HG03097 (cell line): ENCODE measurements at regions not wholly inside any gene's neighbourhood (a gene's known extent, or its start where the extent isn't known, plus 50 kb on each side); places are given as distances from the start of the nearest gene placed in this dataset.

Source experiments
- ATAC-seq: cut with Tn5 transposase; IDR thresholded peaks from one replicate; pipeline ENCODE4 v1.9.1; 2021; ENCODE audit not compliant: unreplicated experiment, low FRiP score

DNA sequence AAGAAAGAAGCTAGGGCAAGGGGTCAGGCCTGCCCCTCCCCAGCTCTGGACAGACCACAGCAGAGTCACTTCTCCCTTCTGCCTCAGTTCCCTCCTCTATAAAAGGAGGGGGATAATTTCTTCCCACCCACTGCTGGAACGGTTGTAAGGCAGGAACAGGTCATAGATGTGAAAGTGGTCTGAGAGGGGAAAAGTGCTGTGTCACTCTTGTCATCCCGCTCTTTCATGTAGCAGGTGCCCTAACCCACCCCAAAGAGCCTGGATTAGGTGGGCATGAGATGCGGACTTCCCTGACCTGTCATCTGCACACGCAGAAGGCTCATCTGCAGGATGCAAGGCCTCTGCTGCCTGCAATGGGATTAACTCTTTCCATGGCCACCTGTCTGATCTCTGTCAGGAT lies 218.2 kb upstream of the LRFN2 start:
- no peak for ATAC-seq

GRCh38 chr6:40804905-40805304 lies 217.7 kb upstream of the LRFN2 start:
- no peak for ATAC-seq

GRCh38 chr6:40803897-40804702 lies 216.9 kb upstream of the LRFN2 start:
- no peak for ATAC-seq

DNA sequence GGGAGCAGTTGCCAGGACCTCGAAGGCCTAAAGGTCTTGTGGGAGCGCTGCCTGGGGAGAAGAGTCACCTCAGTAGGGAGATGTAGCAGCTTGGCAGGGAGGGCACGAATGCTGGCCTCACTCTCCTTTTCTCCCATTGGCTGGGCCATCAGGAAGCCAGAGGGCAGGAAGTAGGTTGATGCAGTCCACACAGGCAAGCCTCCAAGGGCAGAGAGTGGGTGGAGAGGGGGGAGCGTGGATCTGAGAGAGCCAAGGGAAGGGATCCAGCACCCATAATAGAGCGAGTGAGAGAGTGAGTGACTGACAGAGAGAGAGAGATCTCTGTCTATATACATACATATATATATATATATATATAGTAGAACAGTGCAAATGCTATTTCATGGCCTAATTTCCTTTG lies 215.3 kb upstream of the LRFN2 start:
- ATAC-seq: no peak

DNA sequence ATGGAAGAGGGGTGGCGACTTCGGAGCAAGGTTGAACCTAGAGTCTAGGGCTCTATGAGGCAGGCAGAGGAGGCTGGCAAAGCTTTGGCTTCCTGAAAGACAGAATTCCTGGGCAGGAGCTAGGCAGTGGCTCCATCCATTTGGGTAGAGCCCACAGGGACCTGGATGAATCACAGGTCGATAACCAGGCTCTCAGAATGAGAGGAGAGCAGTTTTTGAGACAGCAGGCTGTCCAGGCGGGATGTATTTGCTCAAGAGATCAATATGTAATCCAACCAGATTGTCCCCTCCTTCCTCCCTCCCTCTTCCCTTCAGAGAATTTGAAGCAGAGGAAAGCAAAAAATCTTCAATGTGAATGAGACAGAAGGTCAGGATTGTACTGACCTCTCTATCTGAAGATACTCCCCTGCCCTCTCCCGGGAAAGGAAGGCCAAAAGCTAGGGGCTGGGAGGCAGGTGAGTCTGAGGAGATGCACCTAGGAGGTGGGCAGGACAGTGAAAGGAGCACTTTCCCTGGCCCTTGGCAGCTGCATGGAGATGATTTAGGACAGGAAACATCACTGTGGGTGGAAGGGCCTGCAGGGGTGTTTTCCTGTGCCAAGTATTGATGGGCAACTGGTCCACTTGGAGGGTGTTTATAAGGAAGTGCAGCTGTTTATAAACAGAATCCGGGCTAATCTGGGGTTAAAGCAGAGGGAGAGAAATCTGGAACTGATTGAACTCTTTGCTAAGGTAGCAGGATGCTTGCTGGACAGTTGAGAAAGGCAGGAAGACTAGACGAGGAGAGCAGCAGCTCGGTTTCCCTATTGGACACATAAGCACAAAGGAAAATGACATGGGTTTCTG lies 212.4 kb upstream of the LRFN2 start:
- no peak for ATAC-seq

GRCh38 chr6:40798069-40798770 lies 211.1 kb upstream of the LRFN2 start:
- ATAC-seq: no peak

GRCh38 chr6:40796260-40797221 lies 209.4 kb upstream of the LRFN2 start:
- no peak for ATAC-seq

GRCh38 chr6:40794586-40794985 lies 207.4 kb upstream of the LRFN2 start:
- ATAC-seq: no peak

- ATAC-seq: no peak
These were observed 205.0 kb upstream of the LRFN2 start for GRCh38 chr6:40792183-40792582.

GRCh38 chr6:40791004-40791403 lies 203.8 kb upstream of the LRFN2 start:
- ATAC-seq: no peak

- no peak for ATAC-seq
These were observed 201.8 kb upstream of the LRFN2 start for GRCh38 chr6:40788661-40789655.

- ATAC-seq: no peak
These were observed 195.2 kb upstream of the LRFN2 start for GRCh38 chr6:40782355-40782754.

- no peak for ATAC-seq
These were observed 193.5 kb upstream of the LRFN2 start for GRCh38 chr6:40780637-40781036.

DNA sequence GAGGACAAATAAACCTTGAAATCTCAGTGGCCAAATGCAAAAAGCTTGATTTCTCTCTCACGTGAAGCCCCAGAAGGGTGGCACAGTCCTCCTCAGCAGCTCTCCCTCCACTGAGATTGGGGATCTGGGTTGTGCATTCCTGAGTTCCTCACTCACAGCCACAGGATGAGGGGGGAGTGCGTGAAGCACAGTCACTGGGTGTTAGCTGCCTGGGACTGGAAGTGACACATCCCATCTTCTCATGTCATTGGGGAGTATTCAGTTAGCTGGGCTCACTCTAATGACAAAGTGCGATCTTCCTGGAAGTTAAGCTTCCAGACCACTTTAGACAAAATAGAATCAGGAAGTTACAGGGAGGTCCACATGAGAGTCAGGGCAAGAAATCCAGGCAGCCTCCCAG lies 192.2 kb upstream of the LRFN2 start:
- ATAC-seq: no peak

GRCh38 chr6:40778918-40779317 lies 191.8 kb upstream of the LRFN2 start:
- ATAC-seq: no peak

GRCh38 chr6:40778196-40778595 lies 191.0 kb upstream of the LRFN2 start:
- no peak for ATAC-seq

DNA sequence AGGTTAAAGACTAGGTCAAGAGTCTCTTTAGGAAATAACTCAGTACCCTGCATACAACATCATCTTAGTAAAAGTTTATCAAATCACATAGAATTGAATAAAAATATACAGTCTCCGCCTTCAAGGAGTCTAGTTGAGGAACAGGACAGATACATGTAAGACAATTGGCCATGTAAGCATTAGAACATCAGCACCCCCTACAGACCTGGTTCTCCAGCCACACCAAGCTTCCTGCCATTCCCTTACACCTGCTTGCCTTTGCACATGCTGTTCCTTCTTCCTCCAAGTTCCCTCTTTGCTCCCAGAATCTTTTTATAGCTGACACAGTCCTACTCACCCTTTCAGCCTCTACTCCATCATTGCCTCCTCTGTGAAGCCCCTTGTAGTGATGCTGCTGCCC lies 187.8 kb upstream of the LRFN2 start:
- ATAC-seq: no peak

- no peak for ATAC-seq
These were observed 183.6 kb upstream of the LRFN2 start for GRCh38 chr6:40770794-40771193.

GRCh38 chr6:40764726-40765125 lies 177.6 kb upstream of the LRFN2 start:
- ATAC-seq: no peak
